ENCODE measurements at regions not wholly inside any gene's neighbourhood (a gene's known extent, or its start where the extent isn't known, plus 50 kb on each side); places are given as distances from the start of the nearest gene placed in this dataset.

GRCh38 chr16:86124321-86124720 lies 225.4 kb downstream of the IRF8 start:
- DNase-seq: no peak

- no peak for DNase-seq
These were observed 227.9 kb downstream of the IRF8 start for GRCh38 chr16:86126891-86127290.

GRCh38 chr16:86127366-86127765 lies 228.4 kb downstream of the IRF8 start:
- DNase-seq: no peak

- DNase-seq: no peak
These were observed 229.3 kb downstream of the IRF8 start for GRCh38 chr16:86128246-86128645.

- no peak for DNase-seq
These were observed 230.6 kb downstream of the IRF8 start for GRCh38 chr16:86129541-86129940.

GRCh38 chr16:86133377-86133776 lies 234.4 kb downstream of the IRF8 start:
- DNase-seq: no peak

GRCh38 chr16:86133847-86134375 lies 234.9 kb downstream of the IRF8 start:
- no peak for DNase-seq

- DNase-seq: no peak
These were observed 236.0 kb downstream of the IRF8 start for GRCh38 chr16:86134802-86135461.

- DNase-seq: no peak
These were observed 238.4 kb downstream of the IRF8 start for GRCh38 chr16:86137359-86137758.

GRCh38 chr16:86138121-86139085 lies 239.4 kb downstream of the IRF8 start:
- DNase-seq: no peak

- DNase-seq: no peak
These were observed 243.9 kb downstream of the IRF8 start for GRCh38 chr16:86142801-86143236.

GRCh38 chr16:86143666-86144065 lies 244.7 kb downstream of the IRF8 start:
- DNase-seq: no peak

GRCh38 chr16:86145669-86146068 lies 246.7 kb downstream of the IRF8 start:
- no peak for DNase-seq

- no peak for DNase-seq
These were observed 251.8 kb downstream of the IRF8 start for GRCh38 chr16:86150641-86151238.

GRCh38 chr16:86151239-86151851 lies 252.4 kb downstream of the IRF8 start:
- DNase-seq: no peak

- no peak for DNase-seq
These were observed 257.2 kb downstream of the IRF8 start for GRCh38 chr16:86156155-86156554.

- no peak for DNase-seq
These were observed 258.8 kb downstream of the IRF8 start for GRCh38 chr16:86157616-86158247.

- no peak for DNase-seq
These were observed 259.9 kb downstream of the IRF8 start for GRCh38 chr16:86158688-86159360.

- no peak for DNase-seq
These were observed 266.5 kb downstream of the IRF8 start for GRCh38 chr16:86165479-86165878.

GRCh38 chr16:86166414-86166813 lies 267.5 kb downstream of the IRF8 start:
- no peak for DNase-seq

- DNase-seq: no peak
These were observed 268.1 kb downstream of the IRF8 start for GRCh38 chr16:86167061-86167460.

- no peak for DNase-seq
These were observed 271.8 kb downstream of the IRF8 start for GRCh38 chr16:86170720-86171119.

Measured in NCI-H2029 treated with DMSO at 0.1 percent for 48 hours (cell line).